GM23338 (cell line): ENCODE measurements at regions not wholly inside any gene's neighbourhood (a gene's known extent, or its start where the extent isn't known, plus 50 kb on each side); places are given as distances from the start of the nearest gene placed in this dataset.

Source experiments
- CTCF ChIP-seq, 2 experiments: fragments of 200-600 bp in 1 of 2; sonication (generic) in 1 of 2; conservative IDR thresholded peaks; 2 replicates each; pipeline versions ENCODE4 v1.5.1 to v1.6.1; 2016 to 2017; ENCODE audit warnings: antibody characterized with exemption in 2 of 2, low read depth in 2 of 2, mild to moderate bottlenecking in 2 of 2, moderate library complexity in 1 of 2
- EZH2 ChIP-seq: fragments of 200-600 bp; sonication (generic); IDR thresholded peaks from one replicate; pipeline ENCODE4 v1.8.0; 2017; ENCODE audit warnings: antibody characterized with exemption, mild to moderate bottlenecking, low read depth; ENCODE audit not compliant: unreplicated experiment
- EZH2phosphoT487 ChIP-seq: fragments of 200-600 bp; sonication (generic); IDR thresholded peaks from one replicate; pipeline ENCODE4 v1.8.1; 2018; ENCODE audit warnings: antibody characterized with exemption; ENCODE audit not compliant: unreplicated experiment
- NANOG ChIP-seq: IDR thresholded peaks from 2 replicates; pipeline ENCODE4 v1.6.1; 2016; ENCODE audit warnings: antibody characterized with exemption, borderline replicate concordance
- POLR2AphosphoS5 ChIP-seq: IDR thresholded peaks from 2 replicates; pipeline ENCODE4 v1.6.1; 2016; ENCODE audit warnings: antibody characterized with exemption, low read depth
- ZNF331 ChIP-seq: fragments of 250-450 bp; sonication (Bioruptor Pico); IDR thresholded peaks from 2 replicates; pipeline ENCODE4 v1.5.0; 2020; ENCODE audit warnings: low read depth, mild to moderate bottlenecking, moderate library complexity
- TF ChIP-seq, protein P1 (sequence below): IDR thresholded peaks from one replicate; pipeline ENCODE4 v1.6.1; 2018; ENCODE audit warnings: antibody characterized with exemption; ENCODE audit not compliant: unreplicated experiment

DNA sequence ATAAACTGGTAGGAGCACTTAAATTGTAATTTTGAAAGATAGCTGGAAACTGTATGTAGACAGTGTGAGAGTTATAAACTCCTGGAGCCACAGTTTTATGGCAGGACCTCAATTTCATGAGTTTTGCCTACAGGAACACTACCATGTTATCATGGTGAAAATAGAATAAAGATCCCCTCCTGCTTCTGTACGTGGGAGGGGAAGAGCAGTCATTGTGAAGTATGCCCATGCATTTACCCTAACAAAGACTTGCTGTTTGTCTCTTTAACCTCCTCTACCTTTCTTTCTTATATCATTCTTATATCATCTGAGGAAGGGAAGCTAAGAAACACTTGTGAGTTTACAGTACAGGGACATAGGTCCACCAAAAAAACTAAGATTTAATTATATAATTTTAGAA, 327.0 kb downstream of the PCDH10 start:
- TF ChIP-seq EZH2phosphoT487 = no peak
- no peak for TF ChIP-seq CTCF (conservative IDR thresholded peaks at IDR 0.05; ENCODE audit: low read depth in 2 of 2)
- no peak for TF ChIP-seq NANOG
- no peak for TF ChIP-seq EZH2
- TF ChIP-seq, protein P1, sequence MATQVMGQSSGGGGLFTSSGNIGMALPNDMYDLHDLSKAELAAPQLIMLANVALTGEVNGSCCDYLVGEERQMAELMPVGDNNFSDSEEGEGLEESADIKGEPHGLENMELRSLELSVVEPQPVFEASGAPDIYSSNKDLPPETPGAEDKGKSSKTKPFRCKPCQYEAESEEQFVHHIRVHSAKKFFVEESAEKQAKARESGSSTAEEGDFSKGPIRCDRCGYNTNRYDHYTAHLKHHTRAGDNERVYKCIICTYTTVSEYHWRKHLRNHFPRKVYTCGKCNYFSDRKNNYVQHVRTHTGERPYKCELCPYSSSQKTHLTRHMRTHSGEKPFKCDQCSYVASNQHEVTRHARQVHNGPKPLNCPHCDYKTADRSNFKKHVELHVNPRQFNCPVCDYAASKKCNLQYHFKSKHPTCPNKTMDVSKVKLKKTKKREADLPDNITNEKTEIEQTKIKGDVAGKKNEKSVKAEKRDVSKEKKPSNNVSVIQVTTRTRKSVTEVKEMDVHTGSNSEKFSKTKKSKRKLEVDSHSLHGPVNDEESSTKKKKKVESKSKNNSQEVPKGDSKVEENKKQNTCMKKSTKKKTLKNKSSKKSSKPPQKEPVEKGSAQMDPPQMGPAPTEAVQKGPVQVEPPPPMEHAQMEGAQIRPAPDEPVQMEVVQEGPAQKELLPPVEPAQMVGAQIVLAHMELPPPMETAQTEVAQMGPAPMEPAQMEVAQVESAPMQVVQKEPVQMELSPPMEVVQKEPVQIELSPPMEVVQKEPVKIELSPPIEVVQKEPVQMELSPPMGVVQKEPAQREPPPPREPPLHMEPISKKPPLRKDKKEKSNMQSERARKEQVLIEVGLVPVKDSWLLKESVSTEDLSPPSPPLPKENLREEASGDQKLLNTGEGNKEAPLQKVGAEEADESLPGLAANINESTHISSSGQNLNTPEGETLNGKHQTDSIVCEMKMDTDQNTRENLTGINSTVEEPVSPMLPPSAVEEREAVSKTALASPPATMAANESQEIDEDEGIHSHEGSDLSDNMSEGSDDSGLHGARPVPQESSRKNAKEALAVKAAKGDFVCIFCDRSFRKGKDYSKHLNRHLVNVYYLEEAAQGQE = no peak
- TF ChIP-seq POLR2AphosphoS5 = no peak
- no peak for TF ChIP-seq ZNF331 (CRISPR knock-in tag)
